OCI-LY7 (cell line): ENCODE measurements at regions not wholly inside any gene's neighbourhood (a gene's known extent, or its start where the extent isn't known, plus 50 kb on each side); places are given as distances from the start of the nearest gene placed in this dataset.

ENCODE experiments used
- BruUV-seq: library from RNA; stranded (reverse); fragments of 400-500 nt; replicated peaks from 2 replicates; lab custom pipeline; 2021; lab: Mats Ljungman, UMichigan
- CTCF ChIA-PET: fragments of 300-600 bp; sonication (Branson Sonifier 250); formaldehyde crosslinking; loops from one replicate; lab custom pipeline; 2022; ENCODE audit warnings: antibody characterized with exemption; ENCODE audit not compliant: unreplicated experiment; lab: Charles Lee
- POLR2A ChIA-PET: fragments of 300-600 bp; sonication (Branson Sonifier 250); formaldehyde crosslinking; loops from one replicate; lab custom pipeline; 2022; ENCODE audit warnings: antibody characterized with exemption; lab: Charles Lee
- DNase-seq: peaks from one replicate; pipeline ENCODE4 v3.0.0-alpha.2; 2015; ENCODE audit warnings: low spot score
- H2AFZ ChIP-seq: fragments of 200-600 bp; sonication (generic), shearing (Covaris generic); 2 replicates; pipeline ENCODE4 v1.6.1; 2014; ENCODE audit warnings: mild to moderate bottlenecking, antibody characterized with exemption, low read length, moderate library complexity
- H3K27ac ChIP-seq: fragments of 200-600 bp; sonication (generic); 2 replicates; pipeline ENCODE4 v1.5.1; 2014; ENCODE audit warnings: mixed run types, low read depth, mild to moderate bottlenecking, moderate library complexity, low read length, inconsistent platforms; ENCODE audit not compliant: poor library complexity, severe bottlenecking
- H3K36me3 ChIP-seq: fragments of 200-600 bp; sonication (generic); 2 replicates; pipeline ENCODE4 v1.6.1; 2014; ENCODE audit warnings: mild to moderate bottlenecking, antibody characterized with exemption, low read length, moderate library complexity, mixed read lengths; ENCODE audit not compliant: insufficient read depth
- H3K4me1 ChIP-seq: fragments of 200-600 bp; sonication (generic); 2 replicates; pipeline ENCODE4 v1.5.1; 2014; ENCODE audit warnings: mild to moderate bottlenecking, low read length; ENCODE audit not compliant: insufficient read depth, poor library complexity, severe bottlenecking
- H3K4me2 ChIP-seq: fragments of 200-600 bp; sonication (generic); 2 replicates; pipeline ENCODE4 v1.6.1; 2014; ENCODE audit warnings: mild to moderate bottlenecking, low read length
- H3K4me3 ChIP-seq: fragments of 200-600 bp; sonication (generic); 2 replicates; pipeline ENCODE4 v1.5.1; 2014; ENCODE audit warnings: mild to moderate bottlenecking, low read depth, low read length; ENCODE audit not compliant: poor library complexity, severe bottlenecking
- H3K79me2 ChIP-seq: fragments of 200-600 bp; sonication (generic); 2 replicates; pipeline ENCODE4 v1.6.1; 2016; ENCODE audit warnings: low read depth, mild to moderate bottlenecking, low read length, moderate library complexity, mixed read lengths; ENCODE audit not compliant: insufficient read depth
- H3K9me2 ChIP-seq: fragments of 200-600 bp; sonication (generic); 2 replicates; pipeline ENCODE4 v1.6.1; 2016; ENCODE audit warnings: mild to moderate bottlenecking, low read length, mixed read lengths; ENCODE audit not compliant: insufficient read depth
- H3K9me3 ChIP-seq: fragments of 200-600 bp; sonication (generic); 2 replicates; pipeline ENCODE4 v1.6.1; 2014; ENCODE audit warnings: mild to moderate bottlenecking, mixed run types, low read length, mixed read lengths
- H4K20me1 ChIP-seq: fragments of 200-600 bp; sonication (generic); 2 replicates; pipeline ENCODE4 v1.6.1; 2014; ENCODE audit warnings: mild to moderate bottlenecking, antibody characterized with exemption, low read length, moderate library complexity, mixed read lengths; ENCODE audit not compliant: insufficient read depth
- EZH2phosphoT487 ChIP-seq: fragments of 200-600 bp; sonication (generic); IDR thresholded peaks from 2 replicates; pipeline ENCODE4 v1.6.1; 2018; ENCODE audit warnings: low read depth, borderline replicate concordance, mild to moderate bottlenecking, mixed run types, antibody characterized with exemption, low read length, moderate library complexity, mixed read lengths
- intact Hi-C: fragments of 100-400 bp; cut with micrococcal nuclease; formaldehyde crosslinking; loops from one replicate; pipeline ENCODE4 v1.10.0; 2022; ENCODE audit not compliant: unreplicated experiment
- TF ChIP-seq, protein P1 (sequence below): fragments of 200-600 bp; sonication (generic); conservative IDR thresholded peaks from 2 replicates; pipeline ENCODE4 v1.5.1; 2014; ENCODE audit warnings: mild to moderate bottlenecking, antibody characterized with exemption, low read length, moderate library complexity, mixed read lengths

- H3K9me2 ChIP-seq = no peaks in the 10 kb centered on the region
- DNase-seq = no peak
- H3K9me3 ChIP-seq = no peaks in the 10 kb centered on the region
- POLR2A ChIA-PET = interaction anchor here (0.7 kb wide), 1 partner anchor 683 kb away, joined by 4 read pairs; no protein-coding TSS in a partner anchor
- intact Hi-C loops = no loop called here
- H3K4me1 ChIP-seq = no peaks in the 10 kb centered on the region
- TF ChIP-seq, protein P1, sequence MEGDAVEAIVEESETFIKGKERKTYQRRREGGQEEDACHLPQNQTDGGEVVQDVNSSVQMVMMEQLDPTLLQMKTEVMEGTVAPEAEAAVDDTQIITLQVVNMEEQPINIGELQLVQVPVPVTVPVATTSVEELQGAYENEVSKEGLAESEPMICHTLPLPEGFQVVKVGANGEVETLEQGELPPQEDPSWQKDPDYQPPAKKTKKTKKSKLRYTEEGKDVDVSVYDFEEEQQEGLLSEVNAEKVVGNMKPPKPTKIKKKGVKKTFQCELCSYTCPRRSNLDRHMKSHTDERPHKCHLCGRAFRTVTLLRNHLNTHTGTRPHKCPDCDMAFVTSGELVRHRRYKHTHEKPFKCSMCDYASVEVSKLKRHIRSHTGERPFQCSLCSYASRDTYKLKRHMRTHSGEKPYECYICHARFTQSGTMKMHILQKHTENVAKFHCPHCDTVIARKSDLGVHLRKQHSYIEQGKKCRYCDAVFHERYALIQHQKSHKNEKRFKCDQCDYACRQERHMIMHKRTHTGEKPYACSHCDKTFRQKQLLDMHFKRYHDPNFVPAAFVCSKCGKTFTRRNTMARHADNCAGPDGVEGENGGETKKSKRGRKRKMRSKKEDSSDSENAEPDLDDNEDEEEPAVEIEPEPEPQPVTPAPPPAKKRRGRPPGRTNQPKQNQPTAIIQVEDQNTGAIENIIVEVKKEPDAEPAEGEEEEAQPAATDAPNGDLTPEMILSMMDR = no peak
- TF ChIP-seq EZH2phosphoT487 = no peak
- H2AFZ ChIP-seq = no peak overlapping the region
- H3K4me3 ChIP-seq = no peak overlapping the region
- no peaks in the 10 kb centered on the region for H3K36me3 ChIP-seq
- H3K79me2 ChIP-seq = no peaks in the 10 kb centered on the region
- no peaks in the 10 kb centered on the region for H4K20me1 ChIP-seq
- H3K4me2 ChIP-seq = no peak overlapping the region
- H3K27ac ChIP-seq = no peak overlapping the region
- BruUV-seq = no TSS peak
- CTCF ChIA-PET = no interaction called here
These were observed 278.1 kb upstream of the SASH1 start for GRCh38 chr6:148064406-148065134.

- Histone ChIP-seq H2AFZ (no peak overlapping the region), H3K9me2 (no peaks in the 10 kb centered on the region), H3K4me2 (no peak overlapping the region), H3K4me3 (no peak overlapping the region), H3K36me3 (no peaks in the 10 kb centered on the region), H3K9me3 (no peaks in the 10 kb centered on the region), H4K20me1 (no peaks in the 10 kb centered on the region), H3K79me2 (no peaks in the 10 kb centered on the region), H3K4me1 (no peaks in the 10 kb centered on the region), H3K27ac (no peak overlapping the region)
- intact Hi-C loops = no loop called here
- CTCF ChIA-PET = no interaction called here
- no TSS peak for BruUV-seq
- no peak for TF ChIP-seq EZH2phosphoT487
- TF ChIP-seq, protein P1 = no peak
- POLR2A ChIA-PET = no interaction called here
- DNase-seq = no peak
These were observed 274.1 kb upstream of the SASH1 start for GRCh38 chr6:148068437-148069061.

- BruUV-seq = no TSS peak
- intact Hi-C loops = no loop called here
These were observed 273.4 kb upstream of the SASH1 start for GRCh38 chr6:148069256-148069655.

More at GRCh38 chr6:148069256-148069655, 273.4 kb upstream of the SASH1 start:
- no peaks in the 10 kb centered on the region for H3K4me1 ChIP-seq
- CTCF ChIA-PET = no interaction called here
- H3K9me3 ChIP-seq = no peaks in the 10 kb centered on the region
- no peaks in the 10 kb centered on the region for H3K79me2 ChIP-seq
- TF ChIP-seq EZH2phosphoT487 = no peak
- TF ChIP-seq, protein P1 = no peak
- H3K4me3 ChIP-seq = no peak overlapping the region
- H3K27ac ChIP-seq = no peak overlapping the region
- H3K4me2 ChIP-seq = no peak overlapping the region
- no peaks in the 10 kb centered on the region for H3K36me3 ChIP-seq
- DNase-seq = no peak
- no peaks in the 10 kb centered on the region for H4K20me1 ChIP-seq
- no peaks in the 10 kb centered on the region for H3K9me2 ChIP-seq
- no peak overlapping the region for H2AFZ ChIP-seq
- POLR2A ChIA-PET = no interaction called here
